NCI-H345 (cell line): ENCODE measurements at regions not wholly inside any gene's neighbourhood (a gene's known extent, or its start where the extent isn't known, plus 50 kb on each side); places are given as distances from the start of the nearest gene placed in this dataset.

Experiments used
- DNase-seq: peaks from one replicate; lab custom pipeline; 2025; lab: John Stamatoyannopoulos, UW

GRCh38 chr18:68354176-68354575 lies 360.7 kb downstream of the TMX3 start:
- no peak for DNase-seq

- no peak for DNase-seq
Observed at GRCh38 chr18:68342039-68342659, 372.8 kb downstream of the TMX3 start.

- no peak for DNase-seq
Observed at GRCh38 chr18:68340606-68341005, 374.3 kb downstream of the TMX3 start.

GRCh38 chr18:68330658-68331057 lies 384.2 kb downstream of the TMX3 start:
- DNase-seq = no peak

GRCh38 chr18:68323921-68324320 lies 391.0 kb downstream of the TMX3 start:
- no peak for DNase-seq

GRCh38 chr18:68316636-68317035 lies 398.3 kb downstream of the TMX3 start:
- peak; percentile 18 for DNase-seq

GRCh38 chr18:68314403-68314802 lies 400.5 kb downstream of the TMX3 start:
- DNase-seq = no peak

- no peak for DNase-seq
Observed at GRCh38 chr18:68301441-68301840, 413.5 kb downstream of the TMX3 start.

GRCh38 chr18:68299906-68300305 lies 415.0 kb downstream of the TMX3 start:
- no peak for DNase-seq

- peak; percentile 9 for DNase-seq
Observed at GRCh38 chr18:68298330-68298729, 416.6 kb downstream of the TMX3 start.

- DNase-seq = peak; percentile 65
Observed at GRCh38 chr18:68288408-68288807, 426.5 kb downstream of the TMX3 start.

- peak; percentile 35 for DNase-seq
Observed at GRCh38 chr18:68284236-68284780, 430.6 kb downstream of the TMX3 start.

- DNase-seq = no peak
Observed at GRCh38 chr18:68283834-68284233, 431.1 kb downstream of the TMX3 start.

GRCh38 chr18:68282232-68282631 lies 432.7 kb downstream of the TMX3 start:
- DNase-seq = no peak

- no peak for DNase-seq
Observed at GRCh38 chr18:68275616-68276015, 439.3 kb downstream of the TMX3 start.

GRCh38 chr18:68270017-68270416 lies 444.9 kb downstream of the TMX3 start:
- no peak for DNase-seq

- no peak for DNase-seq
Observed at GRCh38 chr18:68267583-68267982, 447.3 kb downstream of the TMX3 start.

GRCh38 chr18:68263481-68263880 lies 451.4 kb downstream of the TMX3 start:
- no peak for DNase-seq

GRCh38 chr18:68262690-68263294 lies 452.1 kb downstream of the TMX3 start:
- DNase-seq = no peak

GRCh38 chr18:68256418-68257067 lies 458.4 kb downstream of the TMX3 start:
- DNase-seq = no peak

- DNase-seq = no peak
Observed at GRCh38 chr18:68244786-68245185, 470.1 kb downstream of the TMX3 start.

- DNase-seq = no peak
Observed at GRCh38 chr18:68241881-68242280, 473.0 kb downstream of the TMX3 start.

- DNase-seq = no peak
Observed at GRCh38 chr18:68234676-68235075, 480.2 kb downstream of the TMX3 start.
